ENCODE measurements at regions not wholly inside any gene's neighbourhood (a gene's known extent, or its start where the extent isn't known, plus 50 kb on each side); places are given as distances from the start of the nearest gene placed in this dataset.

GRCh38 chr17:74061758-74062157, 141.7 kb upstream of the RPL38 start:
- DNase-seq = no peak

DNA sequence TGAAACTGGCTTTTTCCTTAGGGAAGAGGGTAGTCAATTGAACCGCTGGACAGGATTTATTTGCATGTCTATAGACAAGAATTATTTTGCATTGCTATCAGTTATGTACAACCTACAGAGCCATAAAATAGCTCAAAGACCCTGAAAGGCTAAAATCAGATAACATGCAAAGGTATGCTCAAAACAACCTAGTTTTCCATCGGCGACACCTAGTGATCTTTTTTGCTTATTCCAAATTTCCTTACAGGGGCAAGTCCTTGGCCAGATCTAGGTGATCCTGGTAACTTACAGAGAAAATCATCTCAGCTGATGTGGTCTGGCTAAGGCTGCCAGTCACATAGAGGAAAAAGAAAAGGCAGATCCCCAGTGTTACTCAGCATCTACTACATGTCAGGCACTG, 141.2 kb upstream of the RPL38 start:
- no peak for DNase-seq

DNA sequence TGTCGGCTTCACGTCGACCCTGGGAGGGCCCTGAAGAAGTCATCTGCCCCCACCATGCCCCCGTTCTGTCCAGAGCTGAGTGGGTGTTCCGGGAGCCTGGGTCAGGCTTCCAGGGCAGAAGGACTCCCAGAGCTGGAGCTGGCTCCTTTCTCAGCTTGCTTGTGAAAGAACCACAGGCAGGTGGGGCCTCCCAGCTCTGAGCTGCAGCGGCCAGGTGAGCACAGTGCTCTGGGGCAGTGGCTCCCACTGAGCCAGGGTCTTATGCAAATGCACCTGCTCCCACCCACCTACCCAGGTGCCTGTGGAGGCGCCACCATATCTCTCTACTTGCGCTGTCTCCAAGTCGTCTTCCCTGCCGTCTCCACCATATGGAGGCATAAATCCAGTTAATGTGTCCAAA, 140.0 kb upstream of the RPL38 start:
- no peak for DNase-seq

GRCh38 chr17:74070374-74070773, 133.1 kb upstream of the RPL38 start:
- no peak for DNase-seq

- no peak for DNase-seq
Measured at GRCh38 chr17:74070998-74071679, 132.3 kb upstream of the RPL38 start.

DNA sequence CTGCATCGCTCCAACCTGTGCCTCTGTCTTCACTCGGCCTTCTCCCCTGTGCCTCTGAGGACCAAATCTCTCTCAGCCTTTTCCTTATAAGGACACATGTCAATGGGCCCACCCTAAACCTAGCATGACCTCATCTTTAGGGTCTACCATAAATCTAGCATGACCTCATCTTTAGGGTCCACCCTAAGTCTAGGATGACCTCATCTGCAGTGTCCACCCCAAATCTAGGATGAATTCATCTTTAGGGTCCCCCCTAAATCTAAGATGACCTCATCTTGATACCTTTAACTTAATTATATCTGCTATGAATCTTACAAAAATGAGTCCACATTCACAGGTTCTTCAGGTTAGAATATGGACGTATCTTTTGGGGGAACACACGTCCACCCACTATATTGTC, 131.1 kb upstream of the RPL38 start:
- no peak for DNase-seq

- DNase-seq = no peak
Measured at GRCh38 chr17:74076446-74076845, 127.0 kb upstream of the RPL38 start.

DNA sequence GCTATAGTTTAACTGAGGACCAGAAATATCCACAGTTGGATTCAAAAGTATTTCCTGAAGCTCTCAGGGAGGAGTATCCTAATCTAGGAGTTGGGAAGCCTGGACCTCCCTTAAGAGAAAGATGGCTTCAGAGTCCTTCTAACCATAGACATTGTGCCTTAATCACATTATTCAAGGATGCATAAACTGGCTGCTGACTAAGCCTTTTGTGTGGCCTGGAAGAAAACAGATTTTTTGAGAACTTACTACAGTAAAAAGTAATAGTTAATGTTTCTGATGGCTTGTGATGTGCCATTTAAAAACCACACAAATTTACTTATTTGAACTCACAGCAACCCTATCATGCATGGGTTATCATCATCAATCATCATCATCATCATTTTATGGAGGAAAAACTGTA, 126.2 kb upstream of the RPL38 start:
- DNase-seq = no peak

DNA sequence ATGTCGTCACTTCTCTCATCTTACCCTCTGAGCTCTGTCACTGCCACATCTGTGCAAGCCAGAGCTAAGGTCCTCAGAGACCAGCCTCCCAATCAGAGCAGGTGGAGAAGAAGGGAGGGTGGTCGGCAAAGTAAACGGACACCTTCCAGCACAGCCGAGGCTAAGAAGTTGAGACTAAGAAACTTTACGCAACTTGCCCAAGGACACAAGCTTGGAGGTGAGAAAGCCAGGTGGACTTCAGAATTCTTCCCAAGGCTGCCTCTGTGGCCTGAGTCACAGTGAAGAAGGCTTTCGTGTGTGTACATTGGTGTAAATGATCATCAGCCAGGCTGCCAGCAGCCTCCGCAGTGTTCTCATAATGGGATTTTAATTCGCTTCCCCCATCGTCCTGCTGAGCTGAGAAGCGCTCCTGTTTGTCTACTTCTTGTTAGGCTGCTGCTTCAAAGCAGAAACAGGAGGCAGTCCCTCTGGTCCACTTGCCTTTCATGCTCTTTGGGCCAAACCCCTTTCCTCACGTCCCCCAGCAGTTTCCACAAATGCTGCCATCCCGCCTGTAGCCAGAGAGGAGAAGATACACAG, 125.0 kb upstream of the RPL38 start:
- DNase-seq = no peak

DNA sequence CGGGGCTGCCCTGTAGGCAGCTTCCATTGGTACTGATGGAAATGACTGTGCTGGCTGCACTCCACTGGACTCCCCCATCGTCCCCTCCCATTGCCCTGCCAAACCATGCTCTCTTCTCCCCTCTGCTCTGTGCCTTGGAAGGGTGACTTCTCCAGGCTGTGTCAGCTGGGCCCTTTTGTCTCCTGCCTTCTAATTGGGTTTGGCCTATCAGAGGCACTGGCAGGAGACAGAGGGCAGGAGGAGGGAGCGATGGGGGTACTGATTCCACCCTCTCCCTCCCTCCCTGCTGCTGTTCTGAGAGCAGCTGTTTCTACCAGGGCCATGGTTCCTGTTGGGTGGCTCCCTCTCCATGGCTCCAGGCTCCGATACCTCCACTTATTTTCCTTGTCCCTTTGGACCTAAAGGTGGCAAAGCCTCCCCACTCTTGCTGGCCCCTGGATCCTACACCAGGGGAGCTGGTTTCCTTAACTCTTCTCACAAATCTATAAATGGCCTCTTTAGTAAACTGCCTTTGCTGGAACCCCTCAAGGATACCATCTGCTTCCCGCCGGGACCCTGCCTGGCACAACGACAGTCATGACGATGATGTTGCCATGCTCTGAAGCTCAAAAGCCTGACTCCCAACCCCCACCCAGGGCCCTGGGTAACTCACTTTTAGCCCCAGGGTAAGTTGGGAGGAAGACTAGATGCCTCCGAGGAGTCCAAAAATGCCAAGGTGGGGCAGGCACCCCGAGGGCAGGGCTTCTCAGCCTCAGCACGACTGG, 123.8 kb upstream of the RPL38 start:
- DNase-seq = no peak

- no peak for DNase-seq
Measured at GRCh38 chr17:74080656-74081582, 122.6 kb upstream of the RPL38 start.

GRCh38 chr17:74082886-74083285, 120.6 kb upstream of the RPL38 start:
- DNase-seq = no peak

DNA sequence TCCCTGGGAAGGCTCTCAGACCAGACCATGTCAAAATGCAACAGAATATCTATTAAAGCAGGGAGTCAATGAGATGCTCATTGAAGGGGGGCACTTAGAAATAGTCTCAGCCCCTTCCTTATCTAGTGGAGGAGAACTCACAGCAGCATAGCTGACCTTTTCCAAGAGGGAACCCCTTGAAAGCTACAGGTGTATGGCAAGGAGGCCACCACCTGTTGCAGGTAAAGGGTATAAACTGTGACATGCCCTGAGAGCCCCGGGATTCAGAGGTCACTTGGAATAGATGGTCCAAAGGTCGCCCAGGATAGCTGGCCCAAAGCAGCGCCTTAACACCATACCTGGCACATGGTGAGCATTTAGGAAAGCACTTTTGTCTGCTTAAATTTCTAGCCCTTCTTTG, 120.2 kb upstream of the RPL38 start:
- no peak for DNase-seq

DNA sequence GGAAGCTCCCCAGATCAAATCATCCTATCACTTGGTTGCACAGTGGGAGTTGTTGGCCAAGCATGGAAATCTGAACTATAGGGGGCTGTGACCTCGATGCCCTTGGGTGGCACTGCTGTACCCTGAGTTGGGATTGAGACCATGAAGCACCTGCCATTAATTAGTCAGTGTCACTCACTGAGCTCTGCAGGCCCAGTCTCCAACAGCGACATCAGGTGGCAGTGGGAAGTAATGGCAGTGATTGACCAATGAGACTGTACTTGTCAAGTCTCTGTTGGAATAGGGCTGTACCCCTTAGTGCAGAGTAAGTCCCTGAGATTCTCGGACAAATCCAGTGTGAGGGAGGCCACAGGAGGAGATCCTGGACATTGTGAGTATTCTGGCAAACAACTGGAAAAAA, 118.0 kb upstream of the RPL38 start:
- no peak for DNase-seq

- DNase-seq = no peak
Measured at GRCh38 chr17:74087002-74087585, 116.4 kb upstream of the RPL38 start.

DNA sequence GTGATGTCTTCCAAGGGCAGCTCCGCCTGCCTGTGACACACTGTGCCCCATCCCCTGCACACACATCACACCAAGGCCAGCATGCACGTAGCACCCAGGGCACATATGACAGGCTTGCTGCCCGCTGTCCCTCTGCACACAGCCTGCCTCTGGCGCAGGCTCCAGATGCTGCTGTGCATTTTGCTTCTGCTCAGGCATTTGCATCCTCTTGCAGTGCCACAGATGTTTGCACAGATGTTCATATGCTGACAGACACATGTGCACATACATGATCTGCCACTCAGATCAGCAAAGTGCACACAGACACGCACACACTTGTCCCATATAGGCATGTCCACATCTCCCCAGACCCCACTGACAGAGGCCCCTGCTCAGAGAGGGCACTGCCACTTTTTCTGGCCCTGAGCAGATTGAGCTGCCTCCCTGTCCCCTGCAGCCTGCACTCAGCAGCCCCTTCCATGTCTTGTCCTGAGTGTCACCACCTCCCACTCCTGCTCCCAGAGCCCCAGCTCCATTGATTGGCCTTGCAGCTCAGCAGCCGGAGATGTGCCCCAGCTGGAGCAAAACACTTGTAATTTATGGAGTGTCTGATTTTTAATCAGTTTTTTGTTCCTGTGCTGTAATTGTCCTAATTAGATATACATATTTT, 115.1 kb upstream of the RPL38 start:
- no peak for DNase-seq

GRCh38 chr17:74088934-74089329, 114.5 kb upstream of the RPL38 start:
- no peak for DNase-seq

DNA sequence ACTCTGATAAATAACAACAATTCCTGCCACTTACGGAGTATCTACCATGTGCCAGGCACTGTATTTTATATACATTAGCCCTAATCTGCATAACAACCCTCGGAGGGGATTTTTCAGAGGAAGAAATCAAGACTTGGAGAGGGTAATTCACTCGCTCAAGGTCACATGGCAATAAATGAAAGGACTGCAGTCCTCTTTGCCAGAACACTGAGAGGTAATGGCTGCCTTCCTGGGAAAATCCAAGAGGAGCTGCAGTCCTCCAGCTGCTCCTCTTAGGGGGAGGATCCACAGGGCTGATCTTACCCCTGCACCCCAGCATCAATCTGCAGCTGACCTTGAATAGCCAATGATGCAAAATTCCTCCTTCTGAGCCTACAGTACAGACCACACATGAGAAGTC, 114.1 kb upstream of the RPL38 start:
- no peak for DNase-seq

- peak; percentile 7 for DNase-seq
Measured at GRCh38 chr17:74089869-74090464, 113.5 kb upstream of the RPL38 start.

DNA sequence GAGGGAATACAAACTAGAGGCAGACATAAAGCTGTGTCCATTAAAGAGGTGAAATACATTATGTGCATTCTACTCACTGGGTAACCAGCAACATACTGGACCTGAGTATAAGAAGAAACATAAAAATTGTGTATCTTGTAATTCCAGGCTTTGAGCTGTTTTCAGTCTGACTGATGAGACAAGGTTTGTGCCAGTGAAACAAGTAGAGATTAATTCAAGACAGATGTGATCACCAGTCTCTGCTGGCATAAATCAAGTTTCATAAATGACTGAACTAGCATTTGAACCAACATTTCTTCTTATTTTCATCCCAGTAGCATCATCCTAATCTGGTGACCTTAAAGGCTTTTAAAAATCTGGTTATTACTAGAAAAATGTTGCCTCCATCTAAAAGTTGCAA, 108.8 kb upstream of the RPL38 start:
- DNase-seq = no peak

- DNase-seq = no peak
Measured at GRCh38 chr17:74096456-74096855, 107.0 kb upstream of the RPL38 start.

All from kidney glomerular epithelial cell (primary cell).